Keratinocyte (primary cell): ENCODE measurements at regions not wholly inside any gene's neighbourhood (a gene's known extent, or its start where the extent isn't known, plus 50 kb on each side); places are given as distances from the start of the nearest gene placed in this dataset.
A peak's percentile ranks its signal among the peaks of the same experiment; 100 is the strongest.

Experiments used
- DNase-seq: peaks from one replicate; pipeline ENCODE4 v3.0.0-alpha.2; 2011; ENCODE audit warnings: low read depth, missing footprints, low spot score
- FAIRE-seq: peaks from 2 replicates; lab custom pipeline; 2011; peaks lifted over from hg19 to GRCh38; lab: Jason Lieb, UNC
- H2AFZ ChIP-seq: 2 replicates; pipeline ENCODE4 v1.6.0; 2012; ENCODE audit warnings: low read length, control low read depth, inconsistent platforms; ENCODE audit not compliant: control insufficient read depth
- H3K27ac ChIP-seq: 2 replicates; pipeline ENCODE4 v1.5.1; 2011; ENCODE audit warnings: low read length; ENCODE audit not compliant: control insufficient read depth, insufficient read depth
- H3K27me3 ChIP-seq: 3 replicates; pipeline ENCODE4 v1.6.0; 2011; ENCODE audit warnings: low read length; ENCODE audit not compliant: control insufficient read depth, insufficient read depth; ENCODE audit errors: extremely low read depth
- H3K36me3 ChIP-seq, 2 experiments: 2 replicates in 1 of 2; 3 replicates in 1 of 2; pipeline ENCODE4 v1.5.1; 2011; ENCODE audit warnings: low read length in 2 of 2, mild to moderate bottlenecking in 1 of 2; ENCODE audit not compliant: control insufficient read depth in 2 of 2, insufficient read depth in 2 of 2; ENCODE audit errors: extremely low read depth in 1 of 2
- H3K4me1 ChIP-seq: 3 replicates; pipeline ENCODE4 v1.5.1; 2011; ENCODE audit warnings: low read length; ENCODE audit not compliant: control insufficient read depth, insufficient read depth; ENCODE audit errors: extremely low read depth
- H3K4me2 ChIP-seq: 3 replicates; pipeline ENCODE4 v1.6.0; 2011; ENCODE audit warnings: low read depth, low read length; ENCODE audit not compliant: control insufficient read depth, insufficient read depth; ENCODE audit errors: extremely low read depth
- H3K4me3 ChIP-seq, 3 experiments: fragments of 200-600 bp in 1 of 3; sonication (generic) in 1 of 3; 2 replicates in 2 of 3; 3 replicates in 1 of 3; pipeline ENCODE4 v1.5.1; 2011 to 2016; ENCODE audit warnings: low read length in 3 of 3, mild to moderate bottlenecking in 3 of 3, control low read depth in 2 of 3, inconsistent platforms in 1 of 3, low read depth in 1 of 3, mixed read lengths in 1 of 3, mixed run types in 1 of 3, moderate library complexity in 1 of 3; ENCODE audit not compliant: control insufficient read depth in 2 of 3, insufficient read depth in 2 of 3; ENCODE audit errors: extremely low read depth in 1 of 3
- H3K79me2 ChIP-seq: 2 replicates; pipeline ENCODE4 v1.6.0; 2012; ENCODE audit warnings: low read length; ENCODE audit not compliant: control insufficient read depth, insufficient read depth
- H3K9ac ChIP-seq: 3 replicates; pipeline ENCODE4 v1.6.0; 2011; ENCODE audit warnings: low read length; ENCODE audit not compliant: control insufficient read depth, insufficient read depth; ENCODE audit errors: extremely low read depth
- H3K9me1 ChIP-seq: 3 replicates; pipeline ENCODE4 v1.6.0; 2011; ENCODE audit warnings: low read length; ENCODE audit not compliant: control insufficient read depth, insufficient read depth; ENCODE audit errors: extremely low read depth
- H3K9me3 ChIP-seq: 2 replicates; pipeline ENCODE4 v1.5.1; 2012; ENCODE audit warnings: low read depth, low read length; ENCODE audit not compliant: control insufficient read depth
- H4K20me1 ChIP-seq: 3 replicates; pipeline ENCODE4 v1.6.0; 2011; ENCODE audit warnings: low read length; ENCODE audit not compliant: control insufficient read depth, insufficient read depth; ENCODE audit errors: extremely low read depth
- CTCF ChIP-seq, 3 experiments: IDR thresholded peaks in 1 of 3; conservative IDR thresholded peaks in 1 of 3; optimal IDR thresholded peaks in 1 of 3; 2 replicates in 2 of 3; 3 replicates in 1 of 3; pipeline versions ENCODE3 to v1.5.1; 2011; ENCODE audit warnings: low read length in 3 of 3, mild to moderate bottlenecking in 3 of 3, moderate library complexity in 2 of 3, control low read depth in 1 of 3, inconsistent platforms in 1 of 3; ENCODE audit not compliant: insufficient read depth in 2 of 3; ENCODE audit errors: extremely low read depth in 1 of 3
- EZH2 ChIP-seq: IDR thresholded peaks from one replicate; pipeline ENCODE4 v1.6.1; 2012; ENCODE audit warnings: inconsistent platforms, mild to moderate bottlenecking, low read length, moderate library complexity
- dilution Hi-C: fragments of 300-500 bp; cut with MboI; formaldehyde crosslinking; loops from one replicate; pipeline ENCODE4 v1.7.0; 2020; ENCODE audit warnings: low sequenced_read_pairs; ENCODE audit not compliant: extremely low pct_ligation_motif_present

- DNase-seq: no peak
- H3K27ac ChIP-seq: peak overlapping the region; percentile 97
- H4K20me1 ChIP-seq: no peaks in the 10 kb centered on the region
- H3K9ac ChIP-seq: peak overlapping the region; percentile 2
- H3K4me3 ChIP-seq: no peak overlapping the region
- peak overlapping the region; percentile 8 for H3K4me2 ChIP-seq
- peak overlapping the region; percentile 62 for H2AFZ ChIP-seq
- H3K9me1 ChIP-seq: no peaks in the 10 kb centered on the region
- H3K36me3 ChIP-seq: no peaks in the 10 kb centered on the region
- TF ChIP-seq CTCF (optimal IDR thresholded peaks at IDR 0.05 in 1 of 3, IDR thresholded peaks at IDR 0.05 in 1 of 3, conservative IDR thresholded peaks at IDR 0.05 in 1 of 3; ENCODE audit: extremely low read depth in 1 of 3, insufficient read depth in 2 of 3, low read length in 3 of 3): no peak
- no peak for TF ChIP-seq EZH2
- dilution Hi-C loops: no loop called here
- no peaks in the 10 kb centered on the region for H3K9me3 ChIP-seq
- no peaks in the 10 kb centered on the region for H3K27me3 ChIP-seq
- peak; percentile 90 for FAIRE-seq
- H3K4me1 ChIP-seq: peaks cover 58% of the 10 kb centered on the region
- H3K79me2 ChIP-seq: no peaks in the 10 kb centered on the region
Observed at GRCh38 chr5:96080557-96080956, 118.9 kb upstream of the ELL2 start.

DNA sequence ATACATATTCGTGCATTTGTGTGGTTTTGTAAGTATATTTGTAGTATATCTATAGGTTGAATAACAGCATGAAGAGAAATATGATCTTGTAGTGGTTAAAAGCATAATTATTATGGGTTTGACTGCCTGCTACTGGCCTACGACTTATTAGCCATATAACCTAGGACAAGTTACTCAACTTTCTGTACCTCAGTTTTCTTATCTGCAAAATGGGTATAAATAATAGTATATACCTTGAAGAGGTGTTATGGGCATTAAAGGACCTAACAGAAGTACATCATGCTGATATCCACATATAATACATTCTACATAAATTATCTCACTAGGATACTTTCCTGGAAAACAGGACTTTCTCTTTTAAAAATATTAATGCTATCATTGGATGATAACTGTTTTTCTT, 118.3 kb upstream of the ELL2 start:
- dilution Hi-C loops: no loop called here

More for the DNA sequence above, 118.3 kb upstream of the ELL2 start:
- Histone ChIP-seq H3K4me1 (peaks cover 58% of the 10 kb centered on the region), H3K4me3 (no peak overlapping the region), H3K36me3 (no peaks in the 10 kb centered on the region), H3K4me2 (no peak overlapping the region), H3K27ac (peak overlapping the region; percentile 97), H2AFZ (no peak overlapping the region), H4K20me1 (no peaks in the 10 kb centered on the region), H3K79me2 (no peaks in the 10 kb centered on the region), H3K27me3 (no peaks in the 10 kb centered on the region), H3K9ac (no peak overlapping the region), H3K9me1 (no peaks in the 10 kb centered on the region), H3K9me3 (no peaks in the 10 kb centered on the region)
- FAIRE-seq: no peak
- TF ChIP-seq EZH2: no peak
- no peak for TF ChIP-seq CTCF (optimal IDR thresholded peaks at IDR 0.05 in 1 of 3, IDR thresholded peaks at IDR 0.05 in 1 of 3, conservative IDR thresholded peaks at IDR 0.05 in 1 of 3; ENCODE audit: extremely low read depth in 1 of 3, insufficient read depth in 2 of 3, low read length in 3 of 3)
- no peak for DNase-seq
